Naive thymus-derived CD8-positive, alpha-beta T cell (primary cell): ENCODE measurements at regions not wholly inside any gene's neighbourhood (a gene's known extent, or its start where the extent isn't known, plus 50 kb on each side); places are given as distances from the start of the nearest gene placed in this dataset.

Source experiments
- ATAC-seq, 2 donors: fragments of 150-1000 bp; cut with Tn5 transposase in 1 of 2; sonication (Bioruptor Pico), chemical (Tn5 transposase) in 1 of 2; 1 replicate in 1 of 2; 2 replicates in 1 of 2; pipeline ENCODE4 v1.10.0; 2021; ENCODE audit warnings: mild to moderate bottlenecking in 2 of 2, moderate library complexity in 2 of 2
- POLR2A ChIA-PET: fragments of 350-600 bp; sonication (Branson Sonifier 250); formaldehyde crosslinking; loops from one replicate; lab custom pipeline; 2021; ENCODE audit warnings: antibody characterized with exemption; lab: Charles Lee
- DNase-seq, 10 donors: peaks; one replicate each; pipeline versions ENCODE4 v3.0.0 to v3.0.0-alpha.2; 2020 to 2022
- H3K27ac Mint-ChIP-seq, 10 donors: one replicate each; pipeline ENCODE4 v1.8.0; 2020 to 2022; ENCODE audit warnings: mild to moderate bottlenecking in 10 of 10, mixed read lengths in 10 of 10, moderate library complexity in 4 of 10, inconsistent platforms in 1 of 10
- H3K27me3 Mint-ChIP-seq, 5 donors: one replicate each; pipeline ENCODE4 v1.8.0; 2021 to 2022; ENCODE audit warnings: mixed read lengths in 5 of 5
- H3K36me3 Mint-ChIP-seq, 3 donors: one replicate each; pipeline ENCODE4 v1.8.0; 2020 to 2022; ENCODE audit warnings: mixed read lengths in 3 of 3, mild to moderate bottlenecking in 2 of 3, inconsistent platforms in 1 of 3
- H3K4me1 Mint-ChIP-seq, 4 donors: one replicate each; pipeline ENCODE4 v1.8.0; 2021 to 2022; ENCODE audit warnings: mixed read lengths in 4 of 4
- H3K4me3 Mint-ChIP-seq, 10 donors: one replicate each; pipeline ENCODE4 v1.8.0; 2020 to 2022; ENCODE audit warnings: mild to moderate bottlenecking in 10 of 10, mixed read lengths in 10 of 10, moderate library complexity in 6 of 10, inconsistent platforms in 1 of 10
- H3K9me3 Mint-ChIP-seq, 9 donors: one replicate each; pipeline ENCODE4 v1.8.0; 2020 to 2022; ENCODE audit warnings: mixed read lengths in 9 of 9, mild to moderate bottlenecking in 3 of 9, inconsistent platforms in 1 of 9, moderate library complexity in 1 of 9

DNA sequence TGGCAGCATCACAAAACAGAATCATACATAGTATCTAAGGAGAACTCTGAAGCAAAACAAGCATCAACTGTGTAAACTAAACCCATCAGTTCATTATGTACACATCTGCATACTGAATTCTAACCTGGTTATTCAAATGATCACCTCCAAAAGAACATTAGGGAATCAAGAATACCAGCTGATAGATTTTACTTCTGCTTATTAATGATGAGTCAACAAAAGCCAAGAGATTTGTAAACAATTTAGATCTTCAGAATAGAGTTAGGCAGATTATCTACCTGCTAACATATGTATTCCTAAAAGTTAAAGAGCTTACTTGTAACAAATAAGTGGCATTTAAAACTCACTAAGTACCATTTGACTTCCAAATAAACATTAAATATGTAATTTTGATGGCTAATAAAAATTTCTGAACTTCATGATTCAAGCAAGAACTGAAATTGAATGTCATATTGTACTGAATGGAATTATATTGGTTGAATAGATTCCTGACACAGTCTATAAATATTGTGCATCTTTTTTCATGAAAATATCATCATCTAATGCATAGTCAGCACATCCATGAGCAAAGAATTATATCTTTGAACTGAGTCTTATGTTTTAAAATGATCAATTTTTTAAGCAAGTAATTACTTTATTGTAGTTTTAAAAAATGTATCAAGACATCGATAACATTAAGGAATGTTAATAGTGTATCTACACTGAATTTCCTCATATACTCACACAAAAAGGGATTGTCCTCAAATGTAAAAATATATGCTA, 470.5 kb downstream of the GRXCR1 start:
- Mint-ChIP-seq H3K4me1 (no peaks in the 10 kb centered on the region), H3K4me3 (no peak overlapping the region), H3K27me3 (no peaks in the 10 kb centered on the region), H3K36me3 (no peaks in the 10 kb centered on the region), H3K9me3 (peaks cover 0 to 10% (median 2%) of the 10 kb centered on the region in 9 donors), H3K27ac (no peak overlapping the region)
- POLR2A ChIA-PET: no interaction called here
- DNase-seq (no peak), ATAC-seq (no peak)

DNA sequence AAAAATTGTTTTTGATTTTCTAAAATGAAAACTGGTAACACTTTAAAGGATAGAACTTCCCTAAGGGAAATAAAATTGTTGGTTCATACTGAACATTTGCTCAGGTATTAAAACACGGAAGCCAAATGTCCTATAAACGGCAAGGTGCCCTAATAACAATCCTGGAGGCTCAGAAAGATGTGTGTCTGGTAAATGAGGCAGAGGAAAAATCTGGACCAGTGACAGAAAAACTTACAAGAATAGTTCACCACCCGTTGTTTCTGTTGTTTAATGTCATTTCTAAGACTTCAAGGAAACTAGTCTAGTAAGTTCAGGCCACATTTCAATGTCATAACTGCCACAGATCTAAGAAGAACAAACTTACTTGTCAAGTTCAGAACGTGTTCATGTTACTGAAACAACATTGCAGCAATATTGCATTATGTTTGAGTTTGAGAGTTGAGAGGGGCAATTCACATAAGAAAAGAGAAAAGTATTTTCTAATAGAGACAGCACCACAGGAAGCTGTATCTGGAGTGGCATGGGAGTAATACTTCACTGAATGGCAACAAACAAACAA, 476.6 kb downstream of the GRXCR1 start:
- ATAC-seq (no peak), DNase-seq (no peak)
- Mint-ChIP-seq H3K36me3 (no peaks in the 10 kb centered on the region), H3K27ac (no peak overlapping the region), H3K9me3 (peaks cover 0 to 19% (median 8%) of the 10 kb centered on the region in 9 donors), H3K27me3 (no peaks in the 10 kb centered on the region), H3K4me3 (no peak overlapping the region), H3K4me1 (no peaks in the 10 kb centered on the region)
- POLR2A ChIA-PET: no interaction called here

DNA sequence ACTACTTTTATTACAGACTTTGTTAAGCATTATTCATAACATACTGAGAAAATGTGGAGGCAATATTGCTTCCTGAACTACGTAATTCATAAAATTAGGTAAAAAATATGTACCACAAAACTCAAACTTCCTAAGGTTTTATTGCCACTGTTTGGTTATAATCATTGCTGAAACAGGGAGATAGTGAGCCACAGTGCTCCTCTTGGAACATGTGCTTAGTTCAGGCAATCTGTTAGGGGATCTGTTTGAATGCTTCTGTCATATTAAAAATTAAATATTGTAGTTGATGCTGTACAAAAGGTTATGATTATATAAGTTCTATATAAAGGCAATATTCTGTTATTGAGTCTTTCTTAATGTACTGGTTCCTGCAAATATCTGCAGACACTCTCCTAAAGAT, 480.7 kb downstream of the GRXCR1 start:
- Mint-ChIP-seq H3K36me3 (no peaks in the 10 kb centered on the region), H3K4me3 (no peak overlapping the region), H3K9me3 (peaks cover 0 to 19% (median 7%) of the 10 kb centered on the region in 9 donors), H3K27ac (no peak overlapping the region), H3K4me1 (no peaks in the 10 kb centered on the region), H3K27me3 (no peaks in the 10 kb centered on the region)
- POLR2A ChIA-PET: no interaction called here
- ATAC-seq (no peak), DNase-seq (no peak)

DNA sequence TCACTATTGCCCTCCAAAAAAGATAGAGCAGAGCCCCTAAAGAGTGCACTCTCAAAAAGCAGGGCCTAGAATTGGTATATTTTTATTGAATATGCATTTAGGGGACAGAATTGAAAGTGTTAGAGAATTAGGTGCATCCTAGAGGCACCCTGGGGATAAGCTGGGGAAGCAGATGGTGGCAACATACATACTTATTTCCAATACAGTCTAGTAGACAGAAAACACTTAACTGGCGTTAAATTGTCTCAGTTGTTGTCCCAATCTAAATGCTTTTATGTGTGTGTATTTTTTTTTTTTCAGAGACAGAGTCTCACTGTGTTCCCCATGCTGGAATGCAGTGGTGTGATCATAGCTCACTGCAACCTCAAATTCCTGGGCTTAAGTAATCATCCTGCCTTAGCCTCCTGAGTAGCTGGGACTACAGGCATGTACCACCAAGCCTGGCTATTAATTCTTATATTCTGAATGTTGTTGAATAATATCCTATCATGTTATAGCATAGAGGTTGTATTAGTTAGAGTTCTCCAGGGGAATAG, 481.8 kb downstream of the GRXCR1 start:
- DNase-seq (no peak), ATAC-seq (no peak)
- Mint-ChIP-seq H3K4me1 (no peaks in the 10 kb centered on the region), H3K36me3 (no peaks in the 10 kb centered on the region), H3K27me3 (no peaks in the 10 kb centered on the region), H3K9me3 (peaks cover 0 to 19% (median 6%) of the 10 kb centered on the region in 9 donors), H3K4me3 (no peak overlapping the region), H3K27ac (no peak overlapping the region)
- POLR2A ChIA-PET: no interaction called here

DNA sequence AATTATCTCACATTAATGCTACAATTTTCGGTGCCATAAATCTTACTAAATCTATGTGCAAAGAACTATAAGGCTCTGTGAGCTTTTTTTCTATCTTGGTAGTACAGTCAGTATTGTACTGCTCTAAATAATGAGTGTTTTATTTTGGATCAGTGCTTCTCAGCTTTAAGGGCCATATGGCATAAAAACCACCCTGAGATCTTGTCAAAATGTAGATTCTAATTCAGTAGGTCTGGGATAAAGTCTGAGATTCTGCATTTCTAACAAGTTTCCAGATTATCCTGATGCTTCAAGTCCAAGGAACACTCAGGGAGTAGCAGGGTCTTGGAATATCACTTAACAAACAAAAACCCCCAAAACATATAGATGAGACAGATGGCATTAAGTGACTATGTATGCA, 486.5 kb downstream of the GRXCR1 start:
- H3K27ac Mint-ChIP-seq: no peak overlapping the region
- ATAC-seq: no peak
- DNase-seq: no peak
- H3K4me3 Mint-ChIP-seq: no peak overlapping the region
- H3K27me3 Mint-ChIP-seq: no peaks in the 10 kb centered on the region
- H3K4me1 Mint-ChIP-seq: no peaks in the 10 kb centered on the region
- H3K36me3 Mint-ChIP-seq: no peaks in the 10 kb centered on the region
- peaks cover 0 to 19% (median 4%) of the 10 kb centered on the region in 9 donors for H3K9me3 Mint-ChIP-seq
- POLR2A ChIA-PET: no interaction called here

DNA sequence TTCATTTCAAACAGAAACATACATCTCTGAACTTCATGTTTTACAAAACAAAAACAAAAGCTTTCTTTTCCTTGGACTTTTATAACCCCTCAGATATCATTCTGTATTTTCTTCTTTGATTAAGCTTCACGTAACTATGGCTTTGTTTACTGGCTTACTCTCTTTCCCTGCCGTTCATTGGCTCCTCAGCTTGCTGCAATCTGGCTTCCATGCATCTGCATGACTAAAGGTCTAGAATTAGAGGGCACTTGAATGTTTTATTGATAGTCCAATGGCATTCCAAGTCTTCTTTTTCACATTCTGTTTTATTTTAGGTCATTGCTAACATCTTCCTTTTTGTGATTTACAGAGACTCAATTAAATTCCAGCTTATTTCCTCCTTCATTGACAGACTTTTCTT, 487.6 kb downstream of the GRXCR1 start:
- H3K27ac Mint-ChIP-seq: no peak overlapping the region
- POLR2A ChIA-PET: no interaction called here
- no peak overlapping the region for H3K4me3 Mint-ChIP-seq
- no peaks in the 10 kb centered on the region for H3K27me3 Mint-ChIP-seq
- ATAC-seq: no peak
- no peak for DNase-seq
- no peaks in the 10 kb centered on the region for H3K4me1 Mint-ChIP-seq
- peaks cover 0 to 18% (median 4%) of the 10 kb centered on the region in 9 donors for H3K9me3 Mint-ChIP-seq
- no peaks in the 10 kb centered on the region for H3K36me3 Mint-ChIP-seq

DNA sequence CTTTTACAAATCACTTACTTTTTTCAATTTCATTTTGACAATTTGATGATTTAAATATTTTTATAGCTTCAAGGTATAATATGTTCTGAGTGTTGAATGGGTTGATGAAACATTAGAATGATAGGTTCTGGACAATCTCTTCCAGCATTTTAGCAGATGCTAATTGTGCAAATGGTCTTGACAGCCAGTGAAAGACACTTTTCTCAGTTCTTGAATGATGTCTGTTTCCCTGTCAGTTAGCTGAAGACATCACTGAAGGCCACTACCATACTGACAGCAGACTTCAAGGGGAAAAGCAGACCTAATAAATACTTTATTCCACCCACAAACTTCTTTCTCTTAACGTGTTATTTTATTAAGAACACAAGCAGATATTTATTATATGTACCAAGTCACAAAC, 498.6 kb downstream of the GRXCR1 start:
- DNase-seq (no peak), ATAC-seq (no peak)
- Mint-ChIP-seq H3K27ac (no peak overlapping the region), H3K27me3 (no peaks in the 10 kb centered on the region), H3K4me1 (no peaks in the 10 kb centered on the region), H3K36me3 (peaks cover 0 to 4% (median 0%) of the 10 kb centered on the region in 3 donors), H3K9me3 (peaks cover 0 to 11% (median 3%) of the 10 kb centered on the region in 9 donors), H3K4me3 (no peak overlapping the region)
- POLR2A ChIA-PET: no interaction called here

DNA sequence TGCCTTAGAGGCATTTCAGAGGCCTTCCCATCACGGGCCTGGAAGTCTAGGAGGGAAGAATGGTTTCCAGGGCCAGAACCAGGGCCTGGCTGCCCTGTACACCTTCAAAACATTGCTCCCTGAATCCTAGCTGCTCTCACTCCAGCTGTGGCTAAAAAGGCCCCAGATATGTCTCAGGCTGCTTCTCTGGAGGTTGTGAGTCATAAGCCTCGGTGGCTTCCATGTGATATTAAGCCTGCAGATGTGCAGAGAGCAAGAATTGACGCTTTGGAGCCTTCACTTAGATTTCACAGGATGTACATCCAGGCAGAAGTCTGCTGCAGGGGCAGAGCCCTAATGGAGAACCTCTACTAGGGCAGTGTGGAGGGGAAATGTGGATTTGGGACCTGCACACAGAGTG, 502.5 kb downstream of the GRXCR1 start:
- peaks cover 0 to 7% (median 0%) of the 10 kb centered on the region in 3 donors for H3K36me3 Mint-ChIP-seq
- peaks cover 0 to 23% (median 11%) of the 10 kb centered on the region in 9 donors for H3K9me3 Mint-ChIP-seq
- POLR2A ChIA-PET: no interaction called here
- H3K4me1 Mint-ChIP-seq: no peaks in the 10 kb centered on the region
- DNase-seq (no peak), ATAC-seq (no peak)
- H3K4me3 Mint-ChIP-seq: no peak overlapping the region
- no peak overlapping the region for H3K27ac Mint-ChIP-seq
- H3K27me3 Mint-ChIP-seq: no peaks in the 10 kb centered on the region

DNA sequence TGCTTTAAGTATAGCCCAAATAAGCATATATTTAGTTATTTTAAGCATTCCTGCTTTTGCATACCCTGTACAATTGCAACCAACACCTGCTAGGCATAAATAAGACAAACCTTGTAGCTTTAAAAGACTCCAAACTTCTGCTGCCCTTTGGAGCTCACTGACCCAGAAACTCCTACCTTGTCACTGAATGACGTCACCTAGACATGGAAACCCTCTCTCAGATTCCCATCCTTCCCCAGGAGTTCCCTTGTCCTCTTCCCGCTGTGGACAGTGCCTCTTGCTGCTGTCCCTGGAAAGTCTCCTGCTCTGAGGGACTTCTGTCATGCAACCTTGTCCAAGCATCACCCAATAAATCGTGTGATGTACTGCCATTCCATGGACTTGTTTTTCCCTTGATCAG, 507.2 kb downstream of the GRXCR1 start:
- Mint-ChIP-seq H3K27ac (no peak overlapping the region), H3K36me3 (peaks cover 0 to 7% (median 0%) of the 10 kb centered on the region in 3 donors), H3K4me1 (no peaks in the 10 kb centered on the region), H3K9me3 (peaks cover 0 to 23% (median 14%) of the 10 kb centered on the region in 9 donors), H3K4me3 (no peak overlapping the region), H3K27me3 (no peaks in the 10 kb centered on the region)
- no peak for ATAC-seq
- no peak for DNase-seq
- POLR2A ChIA-PET: no interaction called here

DNA sequence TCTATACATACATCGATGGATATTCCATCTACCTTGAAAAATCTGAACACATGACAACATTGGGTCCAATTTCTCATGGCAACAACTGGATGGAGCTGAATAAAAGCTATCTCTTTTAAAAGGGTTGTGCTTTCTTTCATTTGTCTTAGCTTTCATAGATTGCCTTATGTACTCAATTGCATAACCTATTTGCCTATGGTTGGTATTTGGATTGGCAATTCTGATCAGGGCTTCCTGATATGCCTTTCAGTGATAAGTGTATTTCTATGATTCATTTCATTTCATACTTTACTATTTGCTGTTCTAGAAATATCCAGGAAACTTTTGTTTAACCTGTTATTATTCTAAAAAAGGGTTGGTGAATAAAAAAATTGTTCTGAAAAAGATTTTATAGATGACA, 509.9 kb downstream of the GRXCR1 start:
- Mint-ChIP-seq H3K4me3 (no peak overlapping the region), H3K9me3 (peaks cover 0 to 22% (median 12%) of the 10 kb centered on the region in 9 donors), H3K27ac (no peak overlapping the region), H3K27me3 (no peaks in the 10 kb centered on the region), H3K4me1 (no peaks in the 10 kb centered on the region), H3K36me3 (peaks cover 0 to 3% (median 0%) of the 10 kb centered on the region in 3 donors)
- POLR2A ChIA-PET: no interaction called here
- ATAC-seq: no peak
- no peak for DNase-seq

DNA sequence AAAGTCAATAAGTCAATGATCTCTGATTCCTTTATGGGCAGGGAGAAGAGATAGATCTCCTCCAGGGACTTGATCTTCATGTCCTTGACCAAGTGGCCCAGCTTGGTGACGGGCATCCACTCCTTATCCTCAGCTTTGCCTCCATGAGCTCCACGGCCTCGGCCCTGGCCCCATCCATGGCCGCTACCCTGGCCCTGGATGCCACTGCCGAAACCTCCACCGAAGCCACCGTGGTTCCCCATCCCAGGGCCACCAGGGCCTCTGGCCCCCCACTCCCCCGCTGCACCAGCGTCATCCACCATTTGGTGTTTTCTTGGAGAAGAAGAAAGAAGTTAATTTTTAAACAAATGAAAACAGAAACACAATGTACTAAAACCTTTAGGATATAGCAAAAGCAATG, 518.1 kb downstream of the GRXCR1 start:
- no peak for DNase-seq

DNA sequence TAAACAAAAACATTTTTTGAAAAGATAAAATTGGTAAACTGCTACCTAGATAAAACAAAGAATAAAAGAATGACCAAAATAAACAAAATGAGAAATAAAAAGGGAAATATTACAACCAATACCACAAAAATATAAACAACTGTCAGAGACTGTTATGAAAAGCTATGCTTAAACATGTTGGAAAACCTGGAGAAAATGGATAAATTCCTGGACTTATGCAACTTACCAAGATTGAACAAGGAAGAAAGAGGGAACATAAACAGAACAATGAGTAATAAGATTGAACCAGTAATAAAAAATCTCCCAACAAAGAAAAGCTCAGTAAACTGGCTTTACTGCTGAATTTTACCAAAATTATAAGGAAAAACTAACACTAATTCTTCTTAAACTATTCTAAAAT, 518.7 kb downstream of the GRXCR1 start:
- no peak for ATAC-seq
- H3K27ac Mint-ChIP-seq: no peak overlapping the region
- no peak for DNase-seq
- H3K9me3 Mint-ChIP-seq: peaks cover 0 to 36% (median 10%) of the 10 kb centered on the region in 9 donors
- POLR2A ChIA-PET: no interaction called here
- H3K27me3 Mint-ChIP-seq: no peaks in the 10 kb centered on the region
- H3K36me3 Mint-ChIP-seq: no peaks in the 10 kb centered on the region
- no peaks in the 10 kb centered on the region for H3K4me1 Mint-ChIP-seq
- H3K4me3 Mint-ChIP-seq: no peak overlapping the region

More for the DNA sequence above, 518.1 kb downstream of the GRXCR1 start:
- no peaks in the 10 kb centered on the region for H3K27me3 Mint-ChIP-seq
- no peak overlapping the region for H3K27ac Mint-ChIP-seq
- H3K9me3 Mint-ChIP-seq: peaks cover 0 to 37% (median 10%) of the 10 kb centered on the region in 9 donors
- ATAC-seq: no peak
- POLR2A ChIA-PET: no interaction called here
- no peaks in the 10 kb centered on the region for H3K4me1 Mint-ChIP-seq
- H3K4me3 Mint-ChIP-seq: no peak overlapping the region
- peaks cover 0 to 3% (median 0%) of the 10 kb centered on the region in 3 donors for H3K36me3 Mint-ChIP-seq

DNA sequence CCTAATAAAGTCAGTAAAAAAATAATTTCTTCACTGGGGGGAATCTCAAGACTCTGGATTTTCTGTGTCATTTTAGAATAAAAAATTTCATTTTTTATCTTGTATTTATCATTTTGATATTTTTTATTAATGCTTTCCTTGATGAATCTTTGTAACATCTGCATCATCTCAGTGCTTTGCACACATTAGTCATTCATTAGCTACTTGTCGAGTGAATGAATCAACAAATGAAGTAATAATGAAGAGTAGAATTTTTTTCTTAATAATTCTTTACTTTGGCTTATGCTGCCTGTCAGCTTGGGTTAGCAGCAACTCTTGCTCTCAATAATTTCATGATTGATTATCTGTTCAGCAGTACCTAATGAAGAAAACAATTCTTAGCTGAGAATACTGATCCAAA, 530.8 kb downstream of the GRXCR1 start:
- Mint-ChIP-seq H3K27ac (no peak overlapping the region), H3K4me1 (no peaks in the 10 kb centered on the region), H3K9me3 (peaks cover 0 to 14% (median 10%) of the 10 kb centered on the region in 9 donors), H3K4me3 (no peak overlapping the region), H3K27me3 (no peaks in the 10 kb centered on the region), H3K36me3 (no peaks in the 10 kb centered on the region)
- DNase-seq (no peak), ATAC-seq (no peak)
- POLR2A ChIA-PET: no interaction called here
